Urothelium cell line (cell line): ENCODE measurements at regions not wholly inside any gene's neighbourhood (a gene's known extent, or its start where the extent isn't known, plus 50 kb on each side); places are given as distances from the start of the nearest gene placed in this dataset.
"Not testable (repeated sequence)": the region's sequence is repeated elsewhere in the genome, so short reads cannot be mapped to it uniquely, and the experiment has no call there.

Experiments used
- DNase-seq: peaks from one replicate; pipeline ENCODE4 v3.0.0; 2011; ENCODE audit warnings: low spot score, mixed read lengths
- FAIRE-seq: peaks from 2 replicates; lab custom pipeline; 2011; peaks lifted over from hg19 to GRCh38; lab: Jason Lieb, UNC

- DNase-seq: no peak
- FAIRE-seq: no peak
Measured at GRCh38 chr10:7108141-7108540, 302.7 kb downstream of the SFMBT2 start.

- no peak for DNase-seq
- FAIRE-seq: no peak
Measured at GRCh38 chr10:7107285-7107684, 303.5 kb downstream of the SFMBT2 start.

- not testable (repeated sequence) for FAIRE-seq, DNase-seq
Measured at GRCh38 chr10:7104379-7104778, 306.5 kb downstream of the SFMBT2 start.

DNA sequence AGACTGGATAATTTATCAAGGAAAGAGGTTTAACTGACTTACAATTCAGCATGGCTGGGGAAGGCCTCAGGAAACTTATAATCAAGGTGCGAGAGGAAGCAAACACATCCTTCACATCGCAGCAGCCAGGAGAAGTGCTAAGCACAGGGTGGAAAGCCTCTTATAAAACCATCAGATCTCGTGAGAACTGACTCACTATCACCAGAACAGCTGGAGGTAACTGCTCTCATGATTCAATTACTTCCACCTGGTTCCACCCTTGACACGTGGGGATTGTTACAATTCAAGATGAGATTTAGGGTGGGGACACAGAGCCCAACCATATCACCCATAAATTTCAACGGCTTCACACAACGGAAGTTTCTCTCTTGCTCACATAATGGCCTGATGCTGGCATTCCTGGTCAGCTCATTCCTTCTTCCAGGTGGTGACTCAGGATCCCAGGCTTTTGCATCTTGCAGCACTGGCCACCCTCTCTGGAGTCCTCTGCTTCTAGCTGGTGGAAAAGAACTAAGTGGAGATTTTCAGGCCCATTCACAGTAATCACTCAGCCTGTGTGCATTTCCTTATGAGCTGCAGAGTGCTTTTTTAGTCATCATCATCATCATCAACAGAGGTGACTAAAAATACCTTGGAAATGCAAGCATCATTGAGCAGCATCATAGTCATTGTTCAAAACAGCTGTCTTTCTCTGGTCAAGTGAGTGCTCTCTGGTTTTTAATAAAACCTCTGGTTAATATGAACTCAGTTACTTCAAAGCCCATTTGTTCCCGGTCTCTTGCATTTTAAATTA lies 308.1 kb downstream of the SFMBT2 start:
- DNase-seq (peak; percentile 35), FAIRE-seq (no peak)

- DNase-seq (no peak), FAIRE-seq (no peak)
Measured at GRCh38 chr10:7102084-7102483, 308.8 kb downstream of the SFMBT2 start.

GRCh38 chr10:7101451-7101850 lies 309.4 kb downstream of the SFMBT2 start:
- no peak for FAIRE-seq
- DNase-seq: no peak

GRCh38 chr10:7100032-7100702 lies 310.7 kb downstream of the SFMBT2 start:
- no peak for FAIRE-seq

GRCh38 chr10:7098160-7098762 lies 312.6 kb downstream of the SFMBT2 start:
- FAIRE-seq (peak; percentile 94), DNase-seq (no peak)

More at GRCh38 chr10:7100032-7100702, 310.7 kb downstream of the SFMBT2 start:
- no peak for DNase-seq

- FAIRE-seq (no peak), DNase-seq (no peak)
Measured at GRCh38 chr10:7094781-7095180, 316.1 kb downstream of the SFMBT2 start.

GRCh38 chr10:7093368-7093767 lies 317.5 kb downstream of the SFMBT2 start:
- no peak for DNase-seq
- FAIRE-seq: no peak

DNA sequence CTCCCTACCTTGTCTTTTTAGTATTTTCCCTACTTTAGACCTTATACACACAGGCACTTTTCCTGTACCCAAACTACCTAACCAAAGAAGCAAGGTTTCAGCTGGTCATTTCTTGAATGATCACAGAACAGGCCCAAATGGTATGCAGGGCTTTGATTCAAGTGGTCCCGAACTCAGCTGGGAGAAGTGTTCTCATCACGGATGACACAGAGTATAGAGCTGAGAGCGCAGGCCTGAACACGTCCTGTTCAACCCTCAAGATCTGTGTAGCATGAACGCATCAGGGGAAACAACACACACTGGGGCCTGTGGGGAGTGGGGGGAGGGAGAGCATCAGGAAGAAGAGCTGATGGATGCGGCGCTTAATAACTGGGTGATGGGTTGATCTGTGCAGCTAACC lies 318.2 kb downstream of the SFMBT2 start:
- DNase-seq: no peak
- FAIRE-seq: no peak

- no peak for DNase-seq
- no peak for FAIRE-seq
Measured at GRCh38 chr10:7090529-7090928, 320.3 kb downstream of the SFMBT2 start.

GRCh38 chr10:7085913-7086589 lies 324.8 kb downstream of the SFMBT2 start:
- FAIRE-seq (no peak), DNase-seq (peak; percentile 49)

- DNase-seq (no peak), FAIRE-seq (no peak)
Measured at GRCh38 chr10:7085147-7085912, 325.5 kb downstream of the SFMBT2 start.

GRCh38 chr10:7084280-7085005 lies 326.4 kb downstream of the SFMBT2 start:
- DNase-seq: no peak
- no peak for FAIRE-seq

GRCh38 chr10:7082967-7083366 lies 327.9 kb downstream of the SFMBT2 start:
- no peak for FAIRE-seq
- no peak for DNase-seq

DNA sequence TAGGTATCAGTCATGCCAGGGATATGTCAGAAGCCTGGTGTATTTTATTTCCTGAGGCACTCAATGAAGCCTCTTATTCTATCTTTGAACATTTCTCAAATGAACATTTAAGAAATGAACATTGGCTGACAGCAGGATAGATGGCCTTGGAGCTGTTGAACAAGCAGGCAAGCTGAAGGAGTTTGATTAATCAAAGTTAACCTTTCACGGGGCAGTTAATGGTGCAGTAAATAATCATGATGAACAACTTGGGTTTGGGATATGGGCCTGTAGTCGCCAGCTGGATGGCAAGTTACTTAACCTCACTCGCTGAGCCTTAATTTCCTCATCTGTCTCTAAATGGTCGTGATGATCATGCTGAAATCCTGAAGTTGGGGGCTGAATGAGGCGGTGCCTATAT lies 333.0 kb downstream of the SFMBT2 start:
- DNase-seq (no peak), FAIRE-seq (no peak)

GRCh38 chr10:7075851-7076250 lies 335.0 kb downstream of the SFMBT2 start:
- FAIRE-seq (no peak), DNase-seq (no peak)

- no peak for DNase-seq
- no peak for FAIRE-seq
Measured at GRCh38 chr10:7075110-7075509, 335.7 kb downstream of the SFMBT2 start.

GRCh38 chr10:7071421-7071820 lies 339.4 kb downstream of the SFMBT2 start:
- no peak for DNase-seq
- no peak for FAIRE-seq
